DND-41 (cell line): ENCODE measurements at regions not wholly inside any gene's neighbourhood (a gene's known extent, or its start where the extent isn't known, plus 50 kb on each side); places are given as distances from the start of the nearest gene placed in this dataset.

ENCODE experiments used
- CTCF ChIP-seq: IDR thresholded peaks from 2 replicates; pipeline ENCODE4 v1.5.1; 2012; ENCODE audit warnings: borderline replicate concordance, low read length, moderate library complexity, mild to moderate bottlenecking; ENCODE audit not compliant: poor library complexity, severe bottlenecking; ENCODE audit errors: extremely low read depth
- EZH2 ChIP-seq: IDR thresholded peaks from 3 replicates; pipeline ENCODE4 v1.6.1; 2012; ENCODE audit warnings: borderline replicate concordance, low read depth, mild to moderate bottlenecking, moderate library complexity, low read length, inconsistent platforms; ENCODE audit not compliant: severe bottlenecking

- TF ChIP-seq CTCF (no peak), EZH2 (no peak)
Observed at GRCh38 chr6:15077006-15077405, 168.9 kb upstream of the JARID2 start.
